ENCODE measurements at regions not wholly inside any gene's neighbourhood (a gene's known extent, or its start where the extent isn't known, plus 50 kb on each side); places are given as distances from the start of the nearest gene placed in this dataset.

- in situ Hi-C loops (cut with HindIII; ENCODE audit: extremely low pct_ligation_motif_present, low pct_unique_long_range_greater_than_20kb) = no loop called here
These were observed 133.4 kb upstream of the ROPN1 start for GRCh38 chr3:124125315-124125714.

More at GRCh38 chr3:124125315-124125714, 133.4 kb upstream of the ROPN1 start:
- TF ChIP-seq ZNF512 (CRISPR knock-in tag; IDR thresholded peaks at IDR 0.05) (no peak), MBD4 (IDR thresholded peaks at IDR 0.05; ENCODE audit: borderline replicate concordance, low read length) (no peak), GLI4 (CRISPR knock-in tag; IDR thresholded peaks at IDR 0.05; ENCODE audit: borderline replicate concordance) (no peak), MTA1 (CRISPR knock-in tag; IDR thresholded peaks at IDR 0.05; ENCODE audit: borderline replicate concordance) (no peak), MIER2 (CRISPR knock-in tag; IDR thresholded peaks at IDR 0.05) (no peak), SATB2 (CRISPR knock-in tag; IDR thresholded peaks at IDR 0.05) (no peak), ZNF138 (CRISPR knock-in tag; IDR thresholded peaks at IDR 0.05; ENCODE audit: low read depth) (no peak), ZBTB1 (CRISPR knock-in tag; IDR thresholded peaks at IDR 0.05; ENCODE audit: borderline replicate concordance) (no peak), JUN (CRISPR knock-in tag; IDR thresholded peaks at IDR 0.05) (no peak), MLX (CRISPR knock-in tag; IDR thresholded peaks at IDR 0.05) (no peak), BHLHE40 (IDR thresholded peaks at IDR 0.05; ENCODE audit: low read length) (no peak), ZNF264 (CRISPR knock-in tag; IDR thresholded peaks at IDR 0.05) (no peak), RNF219 (CRISPR knock-in tag; IDR thresholded peaks at IDR 0.05) (no peak), ARNT2 (CRISPR knock-in tag; IDR thresholded peaks at IDR 0.05; ENCODE audit: low read depth) (no peak), ELF3 (CRISPR knock-in tag; IDR thresholded peaks at IDR 0.05) (no peak), LRRFIP1 (CRISPR knock-in tag; conservative IDR thresholded peaks at IDR 0.05) (no peak), ZSCAN22 (CRISPR knock-in tag; IDR thresholded peaks at IDR 0.05) (no peak), ZNF713 (CRISPR knock-in tag; IDR thresholded peaks at IDR 0.05) (no peak), MBNL3 (CRISPR knock-in tag; conservative IDR thresholded peaks at IDR 0.05) (no peak)
- intact Hi-C loops (cut with micrococcal nuclease; ENCODE audit: unreplicated experiment) = no loop called here
- 0% methylated on average over 1 of the region's 1 CpG for WGBS (ENCODE audit: low lambda C conversion rate)
- Histone ChIP-seq H3K36me3 (replicated peaks in 1 of 2; ENCODE audit: control insufficient read depth in 1 of 2, insufficient read depth in 2 of 2, low read length in 2 of 2) (no peaks in the 10 kb centered on the region), H3K79me2 (ENCODE audit: insufficient read depth, low read length) (no peaks in the 10 kb centered on the region), H3K27me3 (ENCODE audit: control insufficient read depth in 1 of 2, insufficient read depth in 2 of 2, low read length in 2 of 2) (no peaks in the 10 kb centered on the region), H3K9ac (ENCODE audit: insufficient read depth, low read depth, low read length) (no peak overlapping the region), H3K9me3 (ENCODE audit: low read length) (no peaks in the 10 kb centered on the region), H3K4me1 (ENCODE audit: insufficient read depth, low read length) (no peaks in the 10 kb centered on the region), H3K4me3 (replicated peaks in 1 of 3; ENCODE audit: insufficient read depth in 1 of 3, low read depth in 2 of 3, low read length in 3 of 3) (no peak overlapping the region), H3K4me2 (ENCODE audit: low read depth, low read length) (no peak overlapping the region), H4K20me1 (ENCODE audit: insufficient read depth, low read length) (no peaks in the 10 kb centered on the region), H2AFZ (ENCODE audit: low read length) (no peak overlapping the region), H3K27ac (ENCODE audit: extremely low read length, insufficient read depth, low read length) (no peak overlapping the region)
- no TSS peak for BruUV-seq (replicated peaks)
- no peak for FAIRE-seq
- no peak for ATAC-seq
- CTCF ChIA-PET (ENCODE audit: low intra/inter-chr PET ratio, low total read pairs) = no interaction called here
- DNase-seq (ENCODE audit: low spot score) = no peak
- POLR2A ChIA-PET = no interaction called here

Data from HepG2 (cell line).